NCI-H187 (cell line): ENCODE measurements at regions not wholly inside any gene's neighbourhood (a gene's known extent, or its start where the extent isn't known, plus 50 kb on each side); places are given as distances from the start of the nearest gene placed in this dataset.
"Not testable (repeated sequence)": the region's sequence is repeated elsewhere in the genome, so short reads cannot be mapped to it uniquely, and the experiment has no call there.

ENCODE experiments used
- DNase-seq, 2 experiments: peaks; one replicate each; lab custom pipeline; 2025; lab: John Stamatoyannopoulos, UW

- DNase-seq, result no peak
Observed at GRCh38 chr1:95903060-95903459, 669.0 kb downstream of the RWDD3 start.

- DNase-seq, result no peak
Observed at GRCh38 chr1:95905818-95906395, 671.9 kb downstream of the RWDD3 start.

GRCh38 chr1:95911739-95912138 is 677.7 kb downstream of the RWDD3 start:
- DNase-seq, result not testable (repeated sequence)

- DNase-seq, result no peak
Observed at GRCh38 chr1:95916616-95917015, 682.6 kb downstream of the RWDD3 start.

- no peak for DNase-seq
Observed at GRCh38 chr1:95924684-95925083, 690.7 kb downstream of the RWDD3 start.

- no peak for DNase-seq
Observed at GRCh38 chr1:95926331-95926730, 692.3 kb downstream of the RWDD3 start.

GRCh38 chr1:95927061-95927460 is 693.1 kb downstream of the RWDD3 start:
- DNase-seq, result no peak

- DNase-seq, result no peak
Observed at GRCh38 chr1:95935719-95936118, 701.7 kb downstream of the RWDD3 start.

GRCh38 chr1:95941121-95941798 is 707.2 kb downstream of the RWDD3 start:
- no peak for DNase-seq

GRCh38 chr1:95948023-95948422 is 714.0 kb downstream of the RWDD3 start:
- DNase-seq, result no peak

- no peak for DNase-seq
Observed at GRCh38 chr1:95951371-95952102, 717.5 kb downstream of the RWDD3 start.

GRCh38 chr1:95953015-95953414 is 719.0 kb downstream of the RWDD3 start:
- DNase-seq, result no peak

- no peak for DNase-seq
Observed at GRCh38 chr1:95954585-95954984, 720.6 kb downstream of the RWDD3 start.

GRCh38 chr1:95956215-95956614 is 722.2 kb downstream of the RWDD3 start:
- DNase-seq, result no peak

- DNase-seq, result no peak
Observed at GRCh38 chr1:95957748-95958147, 723.7 kb downstream of the RWDD3 start.

- DNase-seq, result no peak
Observed at GRCh38 chr1:95966866-95967265, 732.9 kb downstream of the RWDD3 start.

- DNase-seq, result no peak
Observed at GRCh38 chr1:95974586-95974985, 740.6 kb downstream of the RWDD3 start.

- DNase-seq, result no peak
Observed at GRCh38 chr1:95982711-95983110, 738.9 kb upstream of the PTBP2 start.

GRCh38 chr1:95983831-95984230 is 737.8 kb upstream of the PTBP2 start:
- no peak for DNase-seq

- DNase-seq, result no peak
Observed at GRCh38 chr1:95984798-95985374, 736.7 kb upstream of the PTBP2 start.

GRCh38 chr1:95990033-95990432 is 731.6 kb upstream of the PTBP2 start:
- DNase-seq, result no peak

GRCh38 chr1:95991787-95992520 is 729.6 kb upstream of the PTBP2 start:
- DNase-seq, result no peak
